ENCODE measurements at regions not wholly inside any gene's neighbourhood (a gene's known extent, or its start where the extent isn't known, plus 50 kb on each side); places are given as distances from the start of the nearest gene placed in this dataset.

DNA sequence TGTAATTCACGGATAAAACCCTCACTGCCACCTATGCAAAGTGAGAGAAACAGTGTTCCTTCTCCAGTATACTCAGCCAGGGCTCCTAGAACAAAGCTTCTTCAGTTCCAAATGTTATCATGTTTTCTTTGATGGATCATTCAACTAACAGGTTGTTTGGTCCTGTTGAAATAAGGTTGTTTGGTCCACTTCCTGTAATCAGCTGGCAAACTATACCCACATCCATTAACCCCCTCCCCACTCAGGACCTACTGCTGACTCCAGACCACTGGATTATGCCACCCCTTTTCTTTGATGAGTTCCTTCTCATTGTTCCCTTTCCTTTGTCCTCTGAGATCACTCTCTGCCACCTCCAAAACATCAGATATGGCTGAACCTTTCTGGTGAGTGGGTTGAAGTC, 267.7 kb upstream of the USP25 start:
- no peaks in the 10 kb centered on the region for H3K27me3 ChIP-seq (ENCODE audit: control insufficient read depth, insufficient read depth, low read length)
- WGBS, 2 experiments (ENCODE audit: extremely low coverage in 2 of 2, insufficient read length in 1 of 2), result no CpG with 5 or more reads among the region's 1 CpG
- BruUV-seq (replicated peaks), result no TSS peak
- ChIA-PET CTCF (no interaction called here), POLR2A (ENCODE audit: unreplicated experiment) (no interaction called here)
- no peaks in the 10 kb centered on the region for H3K4me1 ChIP-seq (ENCODE audit: control insufficient read depth, insufficient read depth, low read length)
- H2BK5ac ChIP-seq (ENCODE audit: low read depth, low read length, poor library complexity, severe bottlenecking), result no peak overlapping the region
- H3K56ac ChIP-seq (ENCODE audit: extremely low read depth, insufficient read depth, low read length), result no peak overlapping the region
- H3K4ac ChIP-seq (ENCODE audit: low read depth, low read length), result no peak overlapping the region
- no peaks in the 10 kb centered on the region for H3K79me1 ChIP-seq (ENCODE audit: low read depth in 1 of 2, low read length in 2 of 2)
- ATAC-seq (ENCODE audit: low read depth), result no peak
- no peak overlapping the region for H2BK120ac ChIP-seq (ENCODE audit: low read depth, low read length)
- H4K8ac ChIP-seq (ENCODE audit: low read depth in 2 of 2, low read length in 2 of 2), result no peak overlapping the region
- intact Hi-C loops (cut with micrococcal nuclease) (no loop called here), dilution Hi-C loops (cut with HindIII; ENCODE audit: low sequenced_read_pairs, unreplicated experiment) (no loop called here), in situ Hi-C loops (cut with MboI; ENCODE audit: low sequenced_read_pairs) (no loop called here)
- H3K23ac ChIP-seq (ENCODE audit: low read depth, low read length), result no peak overlapping the region
- no peak overlapping the region for H3K27ac ChIP-seq (ENCODE audit: insufficient read depth, low read length)
- no peak overlapping the region for H4K91ac ChIP-seq (ENCODE audit: insufficient read depth, low read depth, low read length)
- no peak overlapping the region for H4K5ac ChIP-seq (ENCODE audit: low read depth, low read length)
- H2BK20ac ChIP-seq (ENCODE audit: low read depth, low read length), result no peak overlapping the region
- no peak for DNase-seq
- TF ChIP-seq RFX5 (IDR thresholded peaks at IDR 0.05; ENCODE audit: low read depth, low read length) (no peak), RAD21 (IDR thresholded peaks at IDR 0.05; ENCODE audit: low read length) (no peak), RCOR1 (IDR thresholded peaks at IDR 0.05; ENCODE audit: insufficient replicate concordance, low read length) (no peak), SMC3 (IDR thresholded peaks at IDR 0.05; ENCODE audit: low read depth, low read length) (no peak), CEBPB (IDR thresholded peaks at IDR 0.05; ENCODE audit: low read depth, low read length) (no peak), POLR2A (IDR thresholded peaks at IDR 0.05; ENCODE audit: low read depth, low read length) (no peak), MAFK (IDR thresholded peaks at IDR 0.05; ENCODE audit: low read depth, low read length) (no peak), MXI1 (IDR thresholded peaks at IDR 0.05; ENCODE audit: borderline replicate concordance, low read depth, low read length) (no peak), BHLHE40 (IDR thresholded peaks at IDR 0.05; ENCODE audit: low read depth, low read length) (no peak), FOS (IDR thresholded peaks at IDR 0.05; ENCODE audit: low read depth, low read length) (no peak)
- TF ChIP-seq, protein P1, sequence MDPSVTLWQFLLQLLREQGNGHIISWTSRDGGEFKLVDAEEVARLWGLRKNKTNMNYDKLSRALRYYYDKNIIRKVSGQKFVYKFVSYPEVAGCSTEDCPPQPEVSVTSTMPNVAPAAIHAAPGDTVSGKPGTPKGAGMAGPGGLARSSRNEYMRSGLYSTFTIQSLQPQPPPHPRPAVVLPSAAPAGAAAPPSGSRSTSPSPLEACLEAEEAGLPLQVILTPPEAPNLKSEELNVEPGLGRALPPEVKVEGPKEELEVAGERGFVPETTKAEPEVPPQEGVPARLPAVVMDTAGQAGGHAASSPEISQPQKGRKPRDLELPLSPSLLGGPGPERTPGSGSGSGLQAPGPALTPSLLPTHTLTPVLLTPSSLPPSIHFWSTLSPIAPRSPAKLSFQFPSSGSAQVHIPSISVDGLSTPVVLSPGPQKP (IDR thresholded peaks at IDR 0.05; ENCODE audit: borderline replicate concordance, low read depth, low read length), result no peak
- no peak overlapping the region for H3K4me3 ChIP-seq (ENCODE audit: insufficient read depth, low read depth, low read length)
- H2AFZ ChIP-seq (replicated peaks; ENCODE audit: low read length, poor library complexity), result no peak overlapping the region
- H3K14ac ChIP-seq (replicated peaks; ENCODE audit: low read depth, low read length), result no peak overlapping the region
- H3K9ac ChIP-seq (ENCODE audit: low read depth, low read length), result no peak overlapping the region
- no peak overlapping the region for H2BK15ac ChIP-seq (ENCODE audit: low read depth, low read length)
- no peak overlapping the region for H3K4me2 ChIP-seq (ENCODE audit: low read depth, low read length)
- no peaks in the 10 kb centered on the region for H3K9me3 ChIP-seq (ENCODE audit: control insufficient read depth, insufficient read depth, low read length)
- H3K18ac ChIP-seq (ENCODE audit: low read depth, low read length), result no peak overlapping the region
- H4K20me1 ChIP-seq (ENCODE audit: insufficient read depth, low read length), result no peaks in the 10 kb centered on the region
- no peaks in the 10 kb centered on the region for H3K9me1 ChIP-seq (ENCODE audit: insufficient read depth, low read length)
- H3K36me3 ChIP-seq (ENCODE audit: control insufficient read depth, insufficient read depth, low read length), result no peaks in the 10 kb centered on the region
- no peak overlapping the region for H2AK5ac ChIP-seq (ENCODE audit: low read depth, low read length)
- no peak overlapping the region for H2AK9ac ChIP-seq (replicated peaks; ENCODE audit: low read depth, low read length, poor library complexity)

All from IMR-90 (cell line).